ENCODE measurements at regions not wholly inside any gene's neighbourhood (a gene's known extent, or its start where the extent isn't known, plus 50 kb on each side); places are given as distances from the start of the nearest gene placed in this dataset.

- Histone ChIP-seq H3K4me3 (ENCODE audit: low read length in 2 of 2) (no peak overlapping the region), H3K27ac (ENCODE audit: low read depth in 2 of 2, low read length in 2 of 2) (no peak overlapping the region), H3K9ac (ENCODE audit: low read depth in 1 of 2, low read length in 2 of 2) (no peak overlapping the region), H3K36me3 (ENCODE audit: control insufficient read depth in 2 of 2, insufficient read depth in 2 of 2, low read length in 2 of 2) (no peaks in the 10 kb centered on the region), H3K9me3 (ENCODE audit: control insufficient read depth in 2 of 2, low read length in 2 of 2) (no peaks in the 10 kb centered on the region), H3K4me1 (ENCODE audit: control insufficient read depth in 2 of 2, insufficient read depth in 2 of 2, low read length in 2 of 2) (no peaks in the 10 kb centered on the region), H3K27me3 (ENCODE audit: control insufficient read depth in 2 of 2, insufficient read depth in 2 of 2, low read length in 2 of 2) (no peaks in the 10 kb centered on the region)
Measured at GRCh38 chr11:111098091-111098490, 147.4 kb upstream of the POU2AF2 start.

GRCh38 chr11:111097191-111097590 is 148.3 kb upstream of the POU2AF2 start:
- H3K27me3 ChIP-seq (ENCODE audit: control insufficient read depth in 2 of 2, insufficient read depth in 2 of 2, low read length in 2 of 2): no peaks in the 10 kb centered on the region
- no peaks in the 10 kb centered on the region for H3K36me3 ChIP-seq (ENCODE audit: control insufficient read depth in 2 of 2, insufficient read depth in 2 of 2, low read length in 2 of 2)
- H3K4me1 ChIP-seq (ENCODE audit: control insufficient read depth in 2 of 2, insufficient read depth in 2 of 2, low read length in 2 of 2): no peaks in the 10 kb centered on the region
- no peak overlapping the region for H3K27ac ChIP-seq (ENCODE audit: low read depth in 2 of 2, low read length in 2 of 2)
- no peak overlapping the region for H3K4me3 ChIP-seq (ENCODE audit: low read length in 2 of 2)
- no peak overlapping the region for H3K9ac ChIP-seq (ENCODE audit: low read depth in 1 of 2, low read length in 2 of 2)
- H3K9me3 ChIP-seq (ENCODE audit: control insufficient read depth in 2 of 2, low read length in 2 of 2): no peaks in the 10 kb centered on the region

GRCh38 chr11:111095327-111095726 is 150.2 kb upstream of the POU2AF2 start:
- no peaks in the 10 kb centered on the region for H3K9me3 ChIP-seq (ENCODE audit: control insufficient read depth in 2 of 2, low read length in 2 of 2)
- no peak overlapping the region for H3K9ac ChIP-seq (ENCODE audit: low read depth in 1 of 2, low read length in 2 of 2)
- H3K4me3 ChIP-seq (ENCODE audit: low read length in 2 of 2): no peak overlapping the region
- H3K4me1 ChIP-seq (ENCODE audit: control insufficient read depth in 2 of 2, insufficient read depth in 2 of 2, low read length in 2 of 2): no peaks in the 10 kb centered on the region
- no peak overlapping the region for H3K27ac ChIP-seq (ENCODE audit: low read depth in 2 of 2, low read length in 2 of 2)
- no peaks in the 10 kb centered on the region for H3K36me3 ChIP-seq (ENCODE audit: control insufficient read depth in 2 of 2, insufficient read depth in 2 of 2, low read length in 2 of 2)
- no peaks in the 10 kb centered on the region for H3K27me3 ChIP-seq (ENCODE audit: control insufficient read depth in 2 of 2, insufficient read depth in 2 of 2, low read length in 2 of 2)

- Histone ChIP-seq H3K27me3 (ENCODE audit: control insufficient read depth in 2 of 2, insufficient read depth in 2 of 2, low read length in 2 of 2) (no peaks in the 10 kb centered on the region), H3K9ac (ENCODE audit: low read depth in 1 of 2, low read length in 2 of 2) (no peak overlapping the region)
Measured at GRCh38 chr11:111093061-111093460, 152.5 kb upstream of the POU2AF2 start.

GRCh38 chr11:111091321-111091938 is 154.1 kb upstream of the POU2AF2 start:
- Histone ChIP-seq H3K4me3 (ENCODE audit: low read length in 2 of 2) (no peak overlapping the region), H3K9ac (ENCODE audit: low read depth in 1 of 2, low read length in 2 of 2) (no peak overlapping the region), H3K9me3 (ENCODE audit: control insufficient read depth in 2 of 2, low read length in 2 of 2) (no peaks in the 10 kb centered on the region), H3K36me3 (ENCODE audit: control insufficient read depth in 2 of 2, insufficient read depth in 2 of 2, low read length in 2 of 2) (no peaks in the 10 kb centered on the region), H3K4me1 (ENCODE audit: control insufficient read depth in 2 of 2, insufficient read depth in 2 of 2, low read length in 2 of 2) (no peaks in the 10 kb centered on the region), H3K27ac (ENCODE audit: low read depth in 2 of 2, low read length in 2 of 2) (no peak overlapping the region), H3K27me3 (ENCODE audit: control insufficient read depth in 2 of 2, insufficient read depth in 2 of 2, low read length in 2 of 2) (no peaks in the 10 kb centered on the region)

More at GRCh38 chr11:111093061-111093460, 152.5 kb upstream of the POU2AF2 start:
- Histone ChIP-seq H3K36me3 (ENCODE audit: control insufficient read depth in 2 of 2, insufficient read depth in 2 of 2, low read length in 2 of 2) (no peaks in the 10 kb centered on the region), H3K4me3 (ENCODE audit: low read length in 2 of 2) (no peak overlapping the region), H3K4me1 (ENCODE audit: control insufficient read depth in 2 of 2, insufficient read depth in 2 of 2, low read length in 2 of 2) (no peaks in the 10 kb centered on the region), H3K9me3 (ENCODE audit: control insufficient read depth in 2 of 2, low read length in 2 of 2) (no peaks in the 10 kb centered on the region), H3K27ac (ENCODE audit: low read depth in 2 of 2, low read length in 2 of 2) (no peak overlapping the region)

- no peak overlapping the region for H3K9ac ChIP-seq (ENCODE audit: low read depth in 1 of 2, low read length in 2 of 2)
Measured at GRCh38 chr11:111089759-111090158, 155.8 kb upstream of the POU2AF2 start.

GRCh38 chr11:111088847-111089355 is 156.6 kb upstream of the POU2AF2 start:
- Histone ChIP-seq H3K4me3 (ENCODE audit: low read length in 2 of 2) (no peak overlapping the region), H3K36me3 (ENCODE audit: control insufficient read depth in 2 of 2, insufficient read depth in 2 of 2, low read length in 2 of 2) (no peaks in the 10 kb centered on the region), H3K27ac (ENCODE audit: low read depth in 2 of 2, low read length in 2 of 2) (no peak overlapping the region), H3K27me3 (ENCODE audit: control insufficient read depth in 2 of 2, insufficient read depth in 2 of 2, low read length in 2 of 2) (no peaks in the 10 kb centered on the region), H3K4me1 (ENCODE audit: control insufficient read depth in 2 of 2, insufficient read depth in 2 of 2, low read length in 2 of 2) (no peaks in the 10 kb centered on the region), H3K9me3 (ENCODE audit: control insufficient read depth in 2 of 2, low read length in 2 of 2) (no peaks in the 10 kb centered on the region), H3K9ac (ENCODE audit: low read depth in 1 of 2, low read length in 2 of 2) (no peak overlapping the region)

More at GRCh38 chr11:111089759-111090158, 155.8 kb upstream of the POU2AF2 start:
- Histone ChIP-seq H3K4me1 (ENCODE audit: control insufficient read depth in 2 of 2, insufficient read depth in 2 of 2, low read length in 2 of 2) (no peaks in the 10 kb centered on the region), H3K36me3 (ENCODE audit: control insufficient read depth in 2 of 2, insufficient read depth in 2 of 2, low read length in 2 of 2) (no peaks in the 10 kb centered on the region), H3K4me3 (ENCODE audit: low read length in 2 of 2) (no peak overlapping the region), H3K27me3 (ENCODE audit: control insufficient read depth in 2 of 2, insufficient read depth in 2 of 2, low read length in 2 of 2) (no peaks in the 10 kb centered on the region), H3K9me3 (ENCODE audit: control insufficient read depth in 2 of 2, low read length in 2 of 2) (no peaks in the 10 kb centered on the region), H3K27ac (ENCODE audit: low read depth in 2 of 2, low read length in 2 of 2) (no peak overlapping the region)

GRCh38 chr11:111086058-111086457 is 159.5 kb upstream of the POU2AF2 start:
- H3K36me3 ChIP-seq (ENCODE audit: control insufficient read depth in 2 of 2, insufficient read depth in 2 of 2, low read length in 2 of 2): no peaks in the 10 kb centered on the region
- no peak overlapping the region for H3K4me3 ChIP-seq (ENCODE audit: low read length in 2 of 2)
- no peaks in the 10 kb centered on the region for H3K27me3 ChIP-seq (ENCODE audit: control insufficient read depth in 2 of 2, insufficient read depth in 2 of 2, low read length in 2 of 2)
- H3K27ac ChIP-seq (ENCODE audit: low read depth in 2 of 2, low read length in 2 of 2): no peak overlapping the region
- no peaks in the 10 kb centered on the region for H3K4me1 ChIP-seq (ENCODE audit: control insufficient read depth in 2 of 2, insufficient read depth in 2 of 2, low read length in 2 of 2)
- H3K9me3 ChIP-seq (ENCODE audit: control insufficient read depth in 2 of 2, low read length in 2 of 2): no peaks in the 10 kb centered on the region
- no peak overlapping the region for H3K9ac ChIP-seq (ENCODE audit: low read depth in 1 of 2, low read length in 2 of 2)

GRCh38 chr11:111082664-111083063 is 162.9 kb upstream of the POU2AF2 start:
- Histone ChIP-seq H3K36me3 (ENCODE audit: control insufficient read depth in 2 of 2, insufficient read depth in 2 of 2, low read length in 2 of 2) (no peaks in the 10 kb centered on the region), H3K4me3 (ENCODE audit: low read length in 2 of 2) (no peak overlapping the region), H3K9ac (ENCODE audit: low read depth in 1 of 2, low read length in 2 of 2) (no peak overlapping the region), H3K27me3 (ENCODE audit: control insufficient read depth in 2 of 2, insufficient read depth in 2 of 2, low read length in 2 of 2) (no peaks in the 10 kb centered on the region), H3K4me1 (ENCODE audit: control insufficient read depth in 2 of 2, insufficient read depth in 2 of 2, low read length in 2 of 2) (no peaks in the 10 kb centered on the region), H3K27ac (ENCODE audit: low read depth in 2 of 2, low read length in 2 of 2) (no peak overlapping the region), H3K9me3 (ENCODE audit: control insufficient read depth in 2 of 2, low read length in 2 of 2) (no peaks in the 10 kb centered on the region)

- no peak overlapping the region for H3K4me3 ChIP-seq (ENCODE audit: low read length in 2 of 2)
- H3K4me1 ChIP-seq (ENCODE audit: control insufficient read depth in 2 of 2, insufficient read depth in 2 of 2, low read length in 2 of 2): no peaks in the 10 kb centered on the region
- no peak overlapping the region for H3K27ac ChIP-seq (ENCODE audit: low read depth in 2 of 2, low read length in 2 of 2)
- H3K9me3 ChIP-seq (ENCODE audit: control insufficient read depth in 2 of 2, low read length in 2 of 2): no peaks in the 10 kb centered on the region
- no peaks in the 10 kb centered on the region for H3K27me3 ChIP-seq (ENCODE audit: control insufficient read depth in 2 of 2, insufficient read depth in 2 of 2, low read length in 2 of 2)
- no peaks in the 10 kb centered on the region for H3K36me3 ChIP-seq (ENCODE audit: control insufficient read depth in 2 of 2, insufficient read depth in 2 of 2, low read length in 2 of 2)
- H3K9ac ChIP-seq (ENCODE audit: low read depth in 1 of 2, low read length in 2 of 2): no peak overlapping the region
Measured at GRCh38 chr11:111081021-111081511, 164.5 kb upstream of the POU2AF2 start.
